ENCODE measurements at regions not wholly inside any gene's neighbourhood (a gene's known extent, or its start where the extent isn't known, plus 50 kb on each side); places are given as distances from the start of the nearest gene placed in this dataset.

DNA sequence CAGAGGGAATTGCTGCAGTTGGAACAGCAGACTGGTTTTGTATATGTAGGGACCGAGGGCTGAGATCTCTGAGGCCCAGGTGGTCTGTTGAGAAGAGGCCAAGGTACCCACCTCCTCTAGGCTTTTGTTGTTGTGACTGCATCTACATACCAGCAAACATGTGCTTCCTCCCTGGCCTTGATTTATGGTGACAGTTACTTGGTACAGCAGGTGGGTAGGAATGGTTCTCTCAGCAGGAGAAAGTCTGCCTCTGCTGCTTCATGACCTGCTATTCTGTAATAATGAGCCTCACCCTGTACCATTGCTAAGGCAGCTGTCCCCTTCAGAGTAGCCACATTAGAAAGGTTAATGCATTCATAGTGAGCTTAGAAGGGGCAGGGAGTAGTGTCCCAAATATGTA, 196.7 kb upstream of the PELI2 start:
- TF ChIP-seq CTCF (conservative IDR thresholded peaks at IDR 0.05; ENCODE audit: low read depth in 2 of 2) (no peak), POLR2AphosphoS5 (IDR thresholded peaks at IDR 0.05; ENCODE audit: low read depth) (no peak)
- TF ChIP-seq, protein P1, sequence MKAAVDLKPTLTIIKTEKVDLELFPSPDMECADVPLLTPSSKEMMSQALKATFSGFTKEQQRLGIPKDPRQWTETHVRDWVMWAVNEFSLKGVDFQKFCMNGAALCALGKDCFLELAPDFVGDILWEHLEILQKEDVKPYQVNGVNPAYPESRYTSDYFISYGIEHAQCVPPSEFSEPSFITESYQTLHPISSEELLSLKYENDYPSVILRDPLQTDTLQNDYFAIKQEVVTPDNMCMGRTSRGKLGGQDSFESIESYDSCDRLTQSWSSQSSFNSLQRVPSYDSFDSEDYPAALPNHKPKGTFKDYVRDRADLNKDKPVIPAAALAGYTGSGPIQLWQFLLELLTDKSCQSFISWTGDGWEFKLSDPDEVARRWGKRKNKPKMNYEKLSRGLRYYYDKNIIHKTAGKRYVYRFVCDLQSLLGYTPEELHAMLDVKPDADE (IDR thresholded peaks at IDR 0.05) = no peak

Measured in GM23338 (cell line).